HEK293 (cell line): ENCODE measurements at regions not wholly inside any gene's neighbourhood (a gene's known extent, or its start where the extent isn't known, plus 50 kb on each side); places are given as distances from the start of the nearest gene placed in this dataset.

ENCODE experiments used
- CTCF ChIA-PET: fragments of 350-600 bp; formaldehyde crosslinking; extraction: SDS; loops from one replicate; lab custom pipeline; 2021; ENCODE audit warnings: antibody characterized with exemption; lab: Yijun Ruan, JAX
- POLR2A ChIA-PET: fragments of 300-600 bp; formaldehyde crosslinking; extraction: SDS; loops from one replicate; lab custom pipeline; 2020; ENCODE audit warnings: antibody characterized with exemption, inconsistent platforms; lab: Yijun Ruan, JAX
- H3K27ac ChIP-seq: fragments of 200-500 bp; sonication (Bioruptor generic); 2 replicates; pipeline ENCODE4 v1.5.1; 2014; ENCODE audit warnings: low read depth, low read length, control low read depth, inconsistent platforms; ENCODE audit errors: extremely low read depth
- H3K36me3 ChIP-seq, 2 experiments: fragments of 200-500 bp in 1 of 2; sonication (Bioruptor generic) in 1 of 2; 1 replicate in 1 of 2; 2 replicates in 1 of 2; pipeline ENCODE4 v1.5.1; 2014 to 2017; ENCODE audit warnings: inconsistent platforms in 2 of 2, low read length in 2 of 2; ENCODE audit not compliant: control insufficient read depth in 2 of 2, insufficient read depth in 1 of 2
- H3K4me1 ChIP-seq: fragments of 200-500 bp; sonication (Bioruptor generic); 2 replicates; pipeline ENCODE4 v1.5.1; 2014; ENCODE audit warnings: mild to moderate bottlenecking, low read length, inconsistent platforms; ENCODE audit not compliant: control insufficient read depth, insufficient read depth
- H3K4me3 ChIP-seq: 2 replicates; pipeline ENCODE4 v1.5.1; 2011; ENCODE audit warnings: low read depth, mild to moderate bottlenecking, control low read depth, low read length, moderate library complexity
- H3K9me3 ChIP-seq: fragments of 200-500 bp; sonication (Bioruptor generic); 2 replicates; pipeline ENCODE4 v1.5.1; 2014; ENCODE audit warnings: low read depth, low read length, inconsistent platforms; ENCODE audit not compliant: control insufficient read depth, insufficient read depth
- ATF2 ChIP-seq: fragments of 450-650 bp; formaldehyde crosslinking; IDR thresholded peaks from 2 replicates; pipeline ENCODE4 v1.5.1; 2016; ENCODE audit warnings: missing biosample characterization, missing genetic modification characterization, low read depth
- HOXC10 ChIP-seq: sonication (generic); formaldehyde crosslinking; IDR thresholded peaks from 2 replicates; pipeline ENCODE4 v1.8.1; 2023; ENCODE audit warnings: mild to moderate bottlenecking, missing genetic modification reagents
- KLF1 ChIP-seq: fragments of 450-650 bp; formaldehyde crosslinking; IDR thresholded peaks from 2 replicates; pipeline ENCODE4 v1.5.1; 2016; ENCODE audit warnings: missing biosample characterization, missing genetic modification characterization
- KLF10 ChIP-seq: fragments of 450-650 bp; IDR thresholded peaks from 2 replicates; pipeline ENCODE4 v1.5.1; 2018; ENCODE audit warnings: missing biosample characterization, mild to moderate bottlenecking, missing genetic modification characterization
- KLF7 ChIP-seq: fragments of 450-650 bp; formaldehyde crosslinking; IDR thresholded peaks from 2 replicates; pipeline ENCODE4 v1.5.1; 2016; ENCODE audit warnings: missing biosample characterization, missing genetic modification characterization, borderline replicate concordance
- REPIN1 ChIP-seq: fragments of 450-650 bp; formaldehyde crosslinking; IDR thresholded peaks from 2 replicates; pipeline ENCODE4 v1.5.1; 2017; ENCODE audit warnings: missing biosample characterization, missing genetic modification characterization, low read depth
- REST ChIP-seq: fragments of 450-650 bp; formaldehyde crosslinking; IDR thresholded peaks from 2 replicates; pipeline ENCODE4 v1.5.1; 2016; ENCODE audit warnings: missing biosample characterization, missing genetic modification characterization
- SALL2 ChIP-seq: fragments of 450-650 bp; formaldehyde crosslinking; IDR thresholded peaks from 2 replicates; pipeline ENCODE4 v1.5.0; 2017; ENCODE audit warnings: missing biosample characterization, mild to moderate bottlenecking, missing genetic modification characterization, borderline replicate concordance
- WT1 ChIP-seq: fragments of 450-650 bp; formaldehyde crosslinking; IDR thresholded peaks from 2 replicates; pipeline ENCODE4 v1.5.1; 2016; ENCODE audit warnings: missing biosample characterization, missing genetic modification characterization
- ZBTB20 ChIP-seq: fragments of 450-650 bp; formaldehyde crosslinking; IDR thresholded peaks from 2 replicates; pipeline ENCODE4 v1.5.1; 2016; ENCODE audit warnings: missing biosample characterization, missing genetic modification characterization
- ZBTB21 ChIP-seq: fragments of 450-650 bp; formaldehyde crosslinking; IDR thresholded peaks from 2 replicates; pipeline ENCODE4 v1.5.1; 2017; ENCODE audit warnings: missing biosample characterization, missing genetic modification characterization
- ZBTB49 ChIP-seq: fragments of 450-650 bp; formaldehyde crosslinking; IDR thresholded peaks from 2 replicates; pipeline ENCODE4 v1.5.1; 2016; ENCODE audit warnings: missing biosample characterization, missing genetic modification characterization, low read depth
- ZNF10 ChIP-seq: fragments of 450-650 bp; formaldehyde crosslinking; IDR thresholded peaks from 2 replicates; pipeline ENCODE4 v1.5.1; 2017; ENCODE audit warnings: missing biosample characterization, missing genetic modification characterization
- ZNF121 ChIP-seq: fragments of 450-650 bp; formaldehyde crosslinking; IDR thresholded peaks from 2 replicates; pipeline ENCODE4 v1.5.1; 2016; ENCODE audit warnings: missing biosample characterization, missing genetic modification characterization
- ZNF18 ChIP-seq: fragments of 450-650 bp; formaldehyde crosslinking; IDR thresholded peaks from 2 replicates; pipeline ENCODE4 v1.5.1; 2016; ENCODE audit warnings: missing biosample characterization, missing genetic modification characterization
- ZNF266 ChIP-seq: fragments of 450-650 bp; formaldehyde crosslinking; IDR thresholded peaks from 2 replicates; pipeline ENCODE4 v1.5.1; 2016; ENCODE audit warnings: missing biosample characterization, missing genetic modification characterization, low read depth
- ZNF391 ChIP-seq: fragments of 450-650 bp; formaldehyde crosslinking; IDR thresholded peaks from 2 replicates; pipeline ENCODE4 v1.5.1; 2016; ENCODE audit warnings: low read depth, missing biosample characterization, missing genetic modification characterization, borderline replicate concordance
- ZNF398 ChIP-seq: fragments of 450-650 bp; formaldehyde crosslinking; IDR thresholded peaks from 2 replicates; pipeline ENCODE4 v1.5.1; 2017; ENCODE audit warnings: missing biosample characterization, missing genetic modification characterization
- ZNF521 ChIP-seq: fragments of 450-650 bp; formaldehyde crosslinking; IDR thresholded peaks from 2 replicates; pipeline ENCODE4 v1.5.1; 2017; ENCODE audit warnings: missing biosample characterization, mild to moderate bottlenecking, missing genetic modification characterization
- ZNF561 ChIP-seq: fragments of 450-650 bp; IDR thresholded peaks from 2 replicates; pipeline ENCODE4 v1.5.1; 2018; ENCODE audit warnings: missing biosample characterization, missing genetic modification characterization, borderline replicate concordance
- ZNF670 ChIP-seq: fragments of 450-650 bp; formaldehyde crosslinking; IDR thresholded peaks from 2 replicates; pipeline ENCODE4 v1.5.1; 2016; ENCODE audit warnings: missing biosample characterization, missing genetic modification characterization, low read depth
- ZNF701 ChIP-seq: fragments of 450-650 bp; formaldehyde crosslinking; IDR thresholded peaks from 2 replicates; pipeline ENCODE4 v1.5.1; 2016; ENCODE audit warnings: missing biosample characterization, missing genetic modification characterization

- TF ChIP-seq ZNF18 (tag by site-specific recombination) (no peak), ZNF521 (tag by site-specific recombination) (no peak)
- TF ChIP-seq, all 188 proteins: peak for 0
Observed at GRCh38 chr3:80771085-80771484, 990.4 kb downstream of the GBE1 start (continued).

- Histone ChIP-seq H3K9me3 (no peaks in the 10 kb centered on the region), H3K4me1 (no peaks in the 10 kb centered on the region), H3K4me3 (no peak overlapping the region), H3K27ac (no peak overlapping the region), H3K36me3 (no peaks in the 10 kb centered on the region)
- ChIA-PET CTCF (no interaction called here), POLR2A (no interaction called here)
- TF ChIP-seq WT1 (tag by site-specific recombination) (no peak), HOXC10 (no peak), REPIN1 (tag by site-specific recombination) (no peak), ZBTB49 (tag by site-specific recombination) (no peak), ATF2 (no peak), ZNF266 (tag by site-specific recombination) (no peak)
Observed at GRCh38 chr3:80770106-80771074, 991.1 kb downstream of the GBE1 start.

- H3K4me3 ChIP-seq: no peak overlapping the region
- TF ChIP-seq KLF10 (tag by site-specific recombination): no peak
- no peak for TF ChIP-seq KLF1 (tag by site-specific recombination)
- no peak for TF ChIP-seq REST (tag by site-specific recombination)
- TF ChIP-seq KLF7 (tag by site-specific recombination): no peak
- TF ChIP-seq ZNF701 (tag by site-specific recombination): no peak
- TF ChIP-seq ZNF121 (tag by site-specific recombination): no peak
- TF ChIP-seq ZNF398 (tag by site-specific recombination): no peak
- no peak for TF ChIP-seq ZBTB21 (tag by site-specific recombination)
- TF ChIP-seq ZNF561 (tag by site-specific recombination): no peak
- no peak for TF ChIP-seq ZNF391 (tag by site-specific recombination)
- TF ChIP-seq ZNF10 (tag by site-specific recombination): no peak
- TF ChIP-seq ZBTB20 (tag by site-specific recombination): no peak
- no peak for TF ChIP-seq ZNF670 (tag by site-specific recombination)
- no peak for TF ChIP-seq SALL2
Observed at GRCh38 chr3:80769683-80770082, 991.8 kb downstream of the GBE1 start.

More at GRCh38 chr3:80769683-80770082, 991.8 kb downstream of the GBE1 start:
- H3K27ac ChIP-seq: no peak overlapping the region
- H3K9me3 ChIP-seq: no peaks in the 10 kb centered on the region
- ChIA-PET CTCF (no interaction called here), POLR2A (no interaction called here)
- H3K36me3 ChIP-seq: no peaks in the 10 kb centered on the region
- no peaks in the 10 kb centered on the region for H3K4me1 ChIP-seq
